Endodermal cell (in vitro differentiated cells): ENCODE measurements at regions not wholly inside any gene's neighbourhood (a gene's known extent, or its start where the extent isn't known, plus 50 kb on each side); places are given as distances from the start of the nearest gene placed in this dataset.

ENCODE experiments used
- DNase-seq: peaks from one replicate; pipeline ENCODE4 v3.0.0-alpha.2; 2017
- H3K27ac ChIP-seq: 2 replicates; pipeline ENCODE4 v1.5.1; 2013; ENCODE audit warnings: mild to moderate bottlenecking, low read depth, low read length, moderate library complexity
- H3K27me3 ChIP-seq: 2 replicates; pipeline ENCODE4 v1.6.1; 2013; ENCODE audit warnings: mild to moderate bottlenecking, low read length, moderate library complexity; ENCODE audit not compliant: insufficient read depth, control insufficient read depth, poor library complexity, severe bottlenecking
- H3K36me3 ChIP-seq: 2 replicates; pipeline ENCODE4 v1.7.0; 2013; ENCODE audit warnings: mild to moderate bottlenecking, low read length, moderate library complexity; ENCODE audit not compliant: control insufficient read depth, insufficient read depth
- H3K4me1 ChIP-seq: one replicate; pipeline ENCODE4 v1.7.0; 2013; ENCODE audit warnings: low read length; ENCODE audit not compliant: control insufficient read depth, insufficient read depth
- H3K4me3 ChIP-seq: 2 replicates; pipeline ENCODE4 v1.5.1; 2013; ENCODE audit warnings: mild to moderate bottlenecking, low read length, moderate library complexity
- H3K9ac ChIP-seq: 2 replicates; pipeline ENCODE4 v1.6.1; 2013; ENCODE audit warnings: mild to moderate bottlenecking, low read length, moderate library complexity; ENCODE audit not compliant: poor library complexity, severe bottlenecking; ENCODE audit errors: extremely low read depth
- H3K9me3 ChIP-seq: 2 replicates; pipeline ENCODE4 v1.6.1; 2013; ENCODE audit warnings: mild to moderate bottlenecking, low read length, moderate library complexity; ENCODE audit not compliant: control insufficient read depth
- H3K27ac Mint-ChIP-seq: 2 replicates; pipeline ENCODE4 v1.8.0; 2020; ENCODE audit warnings: mixed read lengths
- H3K27me3 Mint-ChIP-seq: 2 replicates; pipeline ENCODE4 v1.8.0; 2021; ENCODE audit warnings: mild to moderate bottlenecking, mixed read lengths; ENCODE audit not compliant: insufficient read depth
- H3K36me3 Mint-ChIP-seq: 2 replicates; pipeline ENCODE4 v1.8.0; 2020; ENCODE audit warnings: low read depth, mixed read lengths
- H3K4me1 Mint-ChIP-seq: 2 replicates; pipeline ENCODE4 v1.8.0; 2020; ENCODE audit warnings: mixed read lengths
- H3K4me3 Mint-ChIP-seq: 2 replicates; pipeline ENCODE4 v1.8.0; 2020; ENCODE audit warnings: mild to moderate bottlenecking, moderate library complexity, mixed read lengths
- H3K9me3 Mint-ChIP-seq: 2 replicates; pipeline ENCODE4 v1.8.0; 2020; ENCODE audit warnings: mild to moderate bottlenecking, mixed read lengths
- CTCF ChIP-seq: fragments of 200-600 bp; sonication (generic); conservative IDR thresholded peaks from 2 replicates; pipeline ENCODE4 v1.5.0; 2021; ENCODE audit warnings: antibody characterized with exemption, mild to moderate bottlenecking
- WGBS, 2 experiments: methylation state at CpG; one replicate each; pipeline versions ENCODE4 v1.1.5 to v1.1.7; 2013; ENCODE audit warnings: missing lambda C conversion rate in 2 of 2, mixed read lengths in 1 of 2; ENCODE audit not compliant: insufficient coverage in 1 of 2, insufficient read length in 1 of 2; 5-methylcytosine and 5-hydroxymethylcytosine counted together

GRCh38 chr2:226638576-226638975 lies 161.0 kb downstream of the IRS1 start:
- Mint-ChIP-seq H3K36me3 (no peaks in the 10 kb centered on the region), H3K4me1 (peaks cover 8% of the 10 kb centered on the region), H3K4me3 (no peak overlapping the region), H3K27ac (no peak overlapping the region), H3K9me3 (peaks cover 7% of the 10 kb centered on the region), H3K27me3 (no peaks in the 10 kb centered on the region)
- Histone ChIP-seq H3K27ac (no peak overlapping the region), H3K9ac (no peak overlapping the region), H3K4me3 (no peak overlapping the region), H3K36me3 (no peaks in the 10 kb centered on the region), H3K27me3 (no peaks in the 10 kb centered on the region), H3K9me3 (peaks cover 6% of the 10 kb centered on the region), H3K4me1 (no peaks in the 10 kb centered on the region)
- WGBS, 2 experiments = 92 to 94% methylated on average over 6 to 9 of the region's 9 CpGs
- DNase-seq = no peak
- TF ChIP-seq CTCF = no peak

- WGBS, 2 experiments = 86 to 93% methylated on average over 2 of the region's 2 CpGs
Observed at GRCh38 chr2:226637383-226637782, 162.2 kb downstream of the IRS1 start.

GRCh38 chr2:226636586-226636985 lies 163.0 kb downstream of the IRS1 start:
- no peak overlapping the region for H3K4me3 ChIP-seq
- H3K4me1 ChIP-seq = no peaks in the 10 kb centered on the region
- no peaks in the 10 kb centered on the region for H3K36me3 ChIP-seq
- peaks cover 7% of the 10 kb centered on the region for H3K9me3 Mint-ChIP-seq
- H3K36me3 Mint-ChIP-seq = no peaks in the 10 kb centered on the region
- no peaks in the 10 kb centered on the region for H3K27me3 ChIP-seq
- H3K27me3 Mint-ChIP-seq = no peaks in the 10 kb centered on the region
- TF ChIP-seq CTCF = no peak
- no peaks in the 10 kb centered on the region for H3K4me1 Mint-ChIP-seq
- no peak overlapping the region for H3K27ac ChIP-seq
- no peak overlapping the region for H3K27ac Mint-ChIP-seq
- no peak for DNase-seq
- H3K9ac ChIP-seq = no peak overlapping the region
- H3K9me3 ChIP-seq = peaks cover 6% of the 10 kb centered on the region
- no CpG with 5 or more reads among the region's 2 CpGs for WGBS, 2 experiments
- H3K4me3 Mint-ChIP-seq = no peak overlapping the region

More at GRCh38 chr2:226637383-226637782, 162.2 kb downstream of the IRS1 start:
- H3K27ac ChIP-seq = no peak overlapping the region
- H3K27me3 Mint-ChIP-seq = no peaks in the 10 kb centered on the region
- peaks cover 7% of the 10 kb centered on the region for H3K9me3 Mint-ChIP-seq
- H3K4me3 Mint-ChIP-seq = no peak overlapping the region
- no peaks in the 10 kb centered on the region for H3K36me3 ChIP-seq
- peaks cover 6% of the 10 kb centered on the region for H3K9me3 ChIP-seq
- no peak for DNase-seq
- H3K4me3 ChIP-seq = no peak overlapping the region
- no peaks in the 10 kb centered on the region for H3K4me1 Mint-ChIP-seq
- H3K27ac Mint-ChIP-seq = no peak overlapping the region
- H3K4me1 ChIP-seq = no peaks in the 10 kb centered on the region
- TF ChIP-seq CTCF = no peak
- no peaks in the 10 kb centered on the region for H3K27me3 ChIP-seq
- no peak overlapping the region for H3K9ac ChIP-seq
- H3K36me3 Mint-ChIP-seq = no peaks in the 10 kb centered on the region
